Neural progenitor cell (in vitro differentiated cells): ENCODE measurements at regions not wholly inside any gene's neighbourhood (a gene's known extent, or its start where the extent isn't known, plus 50 kb on each side); places are given as distances from the start of the nearest gene placed in this dataset.

Experiments used
- DNase-seq: peaks from one replicate; pipeline ENCODE4 v3.0.0-alpha.2; 2016; ENCODE audit warnings: low spot score
- H2AFZ ChIP-seq: fragments of 200-600 bp; sonication (generic); replicated peaks from 2 replicates; pipeline ENCODE4 v1.6.1; 2016; ENCODE audit warnings: antibody characterized with exemption
- H3F3A ChIP-seq: fragments of 200-600 bp; sonication (generic); 2 replicates; pipeline ENCODE4 v1.6.1; 2016; ENCODE audit warnings: antibody characterized with exemption, low read depth
- H3K27ac ChIP-seq: fragments of 200-600 bp; sonication (generic); 2 replicates; pipeline ENCODE4 v1.5.1; 2016; ENCODE audit warnings: mild to moderate bottlenecking
- H3K27me3 ChIP-seq: fragments of 200-600 bp; sonication (generic); 2 replicates; pipeline ENCODE4 v1.6.1; 2016; ENCODE audit warnings: mild to moderate bottlenecking, moderate library complexity
- H3K36me3 ChIP-seq: fragments of 200-600 bp; sonication (generic); 2 replicates; pipeline ENCODE4 v1.5.1; 2016
- H3K4me1 ChIP-seq: fragments of 200-600 bp; sonication (generic); 2 replicates; pipeline ENCODE4 v1.6.1; 2016; ENCODE audit warnings: mixed run types
- H3K4me2 ChIP-seq: fragments of 200-600 bp; sonication (generic); 2 replicates; pipeline ENCODE4 v1.6.1; 2016
- H3K4me3 ChIP-seq: fragments of 200-600 bp; sonication (generic); 2 replicates; pipeline ENCODE4 v1.5.1; 2016
- H3K79me2 ChIP-seq: fragments of 200-600 bp; sonication (generic); 2 replicates; pipeline ENCODE4 v1.6.1; 2016; ENCODE audit warnings: low read depth
- H3K9ac ChIP-seq: fragments of 200-600 bp; sonication (generic); 2 replicates; pipeline ENCODE4 v1.6.1; 2016
- H3K9me3 ChIP-seq: fragments of 200-600 bp; sonication (generic); 2 replicates; pipeline ENCODE4 v1.5.1; 2016; ENCODE audit warnings: low read depth
- H4K20me1 ChIP-seq: fragments of 200-600 bp; sonication (generic); 2 replicates; pipeline ENCODE4 v1.6.1; 2016; ENCODE audit warnings: low read depth
- H3K27ac Mint-ChIP-seq: 3 replicates; pipeline ENCODE4 v1.8.0; 2021; ENCODE audit warnings: mixed read lengths
- H3K27me3 Mint-ChIP-seq: 2 replicates; pipeline ENCODE4 v1.8.0; 2022; ENCODE audit warnings: low read depth, mild to moderate bottlenecking, inconsistent platforms, moderate library complexity, mixed read lengths; ENCODE audit not compliant: insufficient read depth
- H3K36me3 Mint-ChIP-seq: 3 replicates; pipeline ENCODE4 v1.8.0; 2021; ENCODE audit warnings: mixed read lengths
- H3K4me1 Mint-ChIP-seq: 3 replicates; pipeline ENCODE4 v1.8.0; 2021; ENCODE audit warnings: mixed read lengths
- H3K4me3 Mint-ChIP-seq: 3 replicates; pipeline ENCODE4 v1.8.0; 2021; ENCODE audit warnings: mild to moderate bottlenecking, moderate library complexity, mixed read lengths
- H3K9me3 Mint-ChIP-seq: 3 replicates; pipeline ENCODE4 v1.8.0; 2020; ENCODE audit warnings: mixed read lengths
- EZH2 ChIP-seq: fragments of 200-600 bp; sonication (generic); IDR thresholded peaks from 2 replicates; pipeline ENCODE4 v1.6.1; 2017; ENCODE audit warnings: antibody characterized with exemption, mild to moderate bottlenecking, moderate library complexity
- EZH2phosphoT487 ChIP-seq: fragments of 200-600 bp; sonication (generic); IDR thresholded peaks from 2 replicates; pipeline ENCODE4 v1.6.1; 2017; ENCODE audit warnings: antibody characterized with exemption
- TF ChIP-seq, protein P1 (sequence below): fragments of 200-600 bp; sonication (generic); IDR thresholded peaks from 2 replicates; pipeline ENCODE4 v1.5.1; 2017; ENCODE audit warnings: antibody characterized with exemption, mild to moderate bottlenecking

- Histone ChIP-seq H3K9me3 (no peaks in the 10 kb centered on the region), H3K36me3 (no peaks in the 10 kb centered on the region), H3K79me2 (no peaks in the 10 kb centered on the region), H3K9ac (no peak overlapping the region), H2AFZ (no peak overlapping the region), H3K27ac (no peak overlapping the region), H3K4me1 (no peaks in the 10 kb centered on the region), H4K20me1 (no peaks in the 10 kb centered on the region), H3K4me2 (no peak overlapping the region), H3K27me3 (no peaks in the 10 kb centered on the region), H3F3A (no peaks in the 10 kb centered on the region), H3K4me3 (no peak overlapping the region)
- Mint-ChIP-seq H3K4me3 (no peak overlapping the region), H3K27ac (no peak overlapping the region), H3K9me3 (peaks cover 7% of the 10 kb centered on the region), H3K36me3 (no peaks in the 10 kb centered on the region), H3K27me3 (no peaks in the 10 kb centered on the region), H3K4me1 (peaks cover 4% of the 10 kb centered on the region)
- TF ChIP-seq EZH2phosphoT487 (no peak), EZH2 (no peak)
- TF ChIP-seq, protein P1, sequence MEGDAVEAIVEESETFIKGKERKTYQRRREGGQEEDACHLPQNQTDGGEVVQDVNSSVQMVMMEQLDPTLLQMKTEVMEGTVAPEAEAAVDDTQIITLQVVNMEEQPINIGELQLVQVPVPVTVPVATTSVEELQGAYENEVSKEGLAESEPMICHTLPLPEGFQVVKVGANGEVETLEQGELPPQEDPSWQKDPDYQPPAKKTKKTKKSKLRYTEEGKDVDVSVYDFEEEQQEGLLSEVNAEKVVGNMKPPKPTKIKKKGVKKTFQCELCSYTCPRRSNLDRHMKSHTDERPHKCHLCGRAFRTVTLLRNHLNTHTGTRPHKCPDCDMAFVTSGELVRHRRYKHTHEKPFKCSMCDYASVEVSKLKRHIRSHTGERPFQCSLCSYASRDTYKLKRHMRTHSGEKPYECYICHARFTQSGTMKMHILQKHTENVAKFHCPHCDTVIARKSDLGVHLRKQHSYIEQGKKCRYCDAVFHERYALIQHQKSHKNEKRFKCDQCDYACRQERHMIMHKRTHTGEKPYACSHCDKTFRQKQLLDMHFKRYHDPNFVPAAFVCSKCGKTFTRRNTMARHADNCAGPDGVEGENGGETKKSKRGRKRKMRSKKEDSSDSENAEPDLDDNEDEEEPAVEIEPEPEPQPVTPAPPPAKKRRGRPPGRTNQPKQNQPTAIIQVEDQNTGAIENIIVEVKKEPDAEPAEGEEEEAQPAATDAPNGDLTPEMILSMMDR = no peak
- no peak for DNase-seq
Measured at GRCh38 chr4:67167849-67168248, 377.5 kb downstream of the CENPC start.

DNA sequence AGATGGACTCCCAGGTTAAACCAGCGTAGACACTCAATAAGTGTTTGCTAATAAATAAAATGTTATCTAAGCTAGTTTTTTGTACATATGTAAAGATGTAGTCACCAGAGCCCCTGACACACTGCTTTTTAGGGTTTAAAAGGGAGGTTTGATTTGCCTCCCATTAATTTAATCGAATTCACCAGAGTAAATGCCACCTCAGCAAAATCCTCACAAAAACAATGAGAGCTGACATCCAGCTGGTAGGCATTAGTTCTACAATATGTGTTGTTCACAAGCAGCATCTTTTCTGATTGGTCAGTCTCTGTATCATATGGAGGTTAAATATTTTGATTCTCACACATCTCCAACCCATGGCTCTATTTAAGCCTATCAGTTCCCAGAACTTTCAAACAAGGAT lies 382.6 kb downstream of the CENPC start:
- no peaks in the 10 kb centered on the region for H3K36me3 Mint-ChIP-seq

GRCh38 chr4:67161311-67161710 lies 384.0 kb downstream of the CENPC start:
- Histone ChIP-seq H3F3A (no peaks in the 10 kb centered on the region), H3K4me2 (peak overlapping the region; percentile 46), H3K36me3 (no peaks in the 10 kb centered on the region), H2AFZ (peak overlapping the region; percentile 18), H3K9me3 (no peaks in the 10 kb centered on the region), H4K20me1 (no peaks in the 10 kb centered on the region), H3K27ac (no peak overlapping the region), H3K27me3 (no peaks in the 10 kb centered on the region), H3K9ac (no peak overlapping the region), H3K79me2 (no peaks in the 10 kb centered on the region), H3K4me3 (no peak overlapping the region), H3K4me1 (peaks cover 5% of the 10 kb centered on the region)
- H3K4me3 Mint-ChIP-seq = no peak overlapping the region
- TF ChIP-seq EZH2 = no peak
- TF ChIP-seq, protein P1 = no peak
- TF ChIP-seq EZH2phosphoT487 = no peak
- peaks cover 14% of the 10 kb centered on the region for H3K4me1 Mint-ChIP-seq
- H3K27me3 Mint-ChIP-seq = no peaks in the 10 kb centered on the region
- peaks cover 7% of the 10 kb centered on the region for H3K9me3 Mint-ChIP-seq
- DNase-seq = no peak
- H3K27ac Mint-ChIP-seq = no peak overlapping the region
- H3K36me3 Mint-ChIP-seq = no peaks in the 10 kb centered on the region

More for the DNA sequence above, 382.6 kb downstream of the CENPC start:
- no peaks in the 10 kb centered on the region for H3K36me3 ChIP-seq
- no peak for DNase-seq
- H3K4me2 ChIP-seq = no peak overlapping the region
- H3K27me3 ChIP-seq = no peaks in the 10 kb centered on the region
- Mint-ChIP-seq H3K27ac (no peak overlapping the region), H3K4me3 (no peak overlapping the region), H3K27me3 (no peaks in the 10 kb centered on the region), H3K9me3 (peaks cover 7% of the 10 kb centered on the region), H3K4me1 (peaks cover 14% of the 10 kb centered on the region)
- TF ChIP-seq, protein P1 = no peak
- no peak for TF ChIP-seq EZH2phosphoT487
- TF ChIP-seq EZH2 = no peak
- H3K4me1 ChIP-seq = peaks cover 5% of the 10 kb centered on the region
- H4K20me1 ChIP-seq = no peaks in the 10 kb centered on the region
- no peak overlapping the region for H2AFZ ChIP-seq
- no peak overlapping the region for H3K4me3 ChIP-seq
- no peak overlapping the region for H3K27ac ChIP-seq
- no peaks in the 10 kb centered on the region for H3K9me3 ChIP-seq
- no peaks in the 10 kb centered on the region for H3K79me2 ChIP-seq
- H3F3A ChIP-seq = no peaks in the 10 kb centered on the region
- no peak overlapping the region for H3K9ac ChIP-seq
